Peyer's patch (tissue), 4 donors: ENCODE measurements at regions not wholly inside any gene's neighbourhood (a gene's known extent, or its start where the extent isn't known, plus 50 kb on each side); places are given as distances from the start of the nearest gene placed in this dataset.

Experiments
- POLR2A ChIP-seq, 2 donors: fragments of 450-650 bp; IDR thresholded peaks; one replicate each; pipeline ENCODE4 v1.5.1; 2017; ENCODE audit warnings: antibody characterized with exemption in 2 of 2, mild to moderate bottlenecking in 2 of 2, moderate library complexity in 2 of 2
- TF ChIP-seq, protein P1 (sequence below), 6 experiments: fragments of 450-650 bp in 4 of 6; fragments of 200-600 bp in 2 of 6; sonication (generic) in 1 of 6; IDR thresholded peaks; one replicate each; pipeline ENCODE4 v1.5.1; 2017 to 2019; ENCODE audit warnings: antibody characterized with exemption in 6 of 6, mild to moderate bottlenecking in 3 of 6, moderate library complexity in 1 of 6

DNA sequence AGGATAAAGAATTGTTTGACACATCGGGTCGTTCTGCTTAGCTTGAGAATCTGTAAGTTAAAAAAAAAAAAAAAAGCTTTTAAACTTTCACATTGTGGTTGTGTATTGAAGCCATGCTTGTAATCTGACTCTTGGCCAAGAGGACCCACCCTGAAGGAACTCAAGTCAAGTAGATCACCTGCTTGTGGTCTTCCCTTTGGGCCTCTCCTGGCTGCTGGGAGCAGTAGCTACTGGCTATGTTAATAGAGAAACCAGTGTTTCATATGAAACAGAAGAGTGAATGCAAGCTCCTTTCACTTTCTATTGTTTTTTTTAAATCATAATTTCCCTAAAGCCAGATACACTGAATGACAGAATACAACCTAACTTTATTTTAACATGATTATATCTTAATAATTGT, 402.4 kb upstream of the NDST4 start:
- TF ChIP-seq, protein P1, sequence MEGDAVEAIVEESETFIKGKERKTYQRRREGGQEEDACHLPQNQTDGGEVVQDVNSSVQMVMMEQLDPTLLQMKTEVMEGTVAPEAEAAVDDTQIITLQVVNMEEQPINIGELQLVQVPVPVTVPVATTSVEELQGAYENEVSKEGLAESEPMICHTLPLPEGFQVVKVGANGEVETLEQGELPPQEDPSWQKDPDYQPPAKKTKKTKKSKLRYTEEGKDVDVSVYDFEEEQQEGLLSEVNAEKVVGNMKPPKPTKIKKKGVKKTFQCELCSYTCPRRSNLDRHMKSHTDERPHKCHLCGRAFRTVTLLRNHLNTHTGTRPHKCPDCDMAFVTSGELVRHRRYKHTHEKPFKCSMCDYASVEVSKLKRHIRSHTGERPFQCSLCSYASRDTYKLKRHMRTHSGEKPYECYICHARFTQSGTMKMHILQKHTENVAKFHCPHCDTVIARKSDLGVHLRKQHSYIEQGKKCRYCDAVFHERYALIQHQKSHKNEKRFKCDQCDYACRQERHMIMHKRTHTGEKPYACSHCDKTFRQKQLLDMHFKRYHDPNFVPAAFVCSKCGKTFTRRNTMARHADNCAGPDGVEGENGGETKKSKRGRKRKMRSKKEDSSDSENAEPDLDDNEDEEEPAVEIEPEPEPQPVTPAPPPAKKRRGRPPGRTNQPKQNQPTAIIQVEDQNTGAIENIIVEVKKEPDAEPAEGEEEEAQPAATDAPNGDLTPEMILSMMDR (IDR thresholded peaks at IDR 0.05): no peak
- TF ChIP-seq POLR2A (IDR thresholded peaks at IDR 0.05): no peak
